ENCODE measurements at regions not wholly inside any gene's neighbourhood (a gene's known extent, or its start where the extent isn't known, plus 50 kb on each side); places are given as distances from the start of the nearest gene placed in this dataset.

DNA sequence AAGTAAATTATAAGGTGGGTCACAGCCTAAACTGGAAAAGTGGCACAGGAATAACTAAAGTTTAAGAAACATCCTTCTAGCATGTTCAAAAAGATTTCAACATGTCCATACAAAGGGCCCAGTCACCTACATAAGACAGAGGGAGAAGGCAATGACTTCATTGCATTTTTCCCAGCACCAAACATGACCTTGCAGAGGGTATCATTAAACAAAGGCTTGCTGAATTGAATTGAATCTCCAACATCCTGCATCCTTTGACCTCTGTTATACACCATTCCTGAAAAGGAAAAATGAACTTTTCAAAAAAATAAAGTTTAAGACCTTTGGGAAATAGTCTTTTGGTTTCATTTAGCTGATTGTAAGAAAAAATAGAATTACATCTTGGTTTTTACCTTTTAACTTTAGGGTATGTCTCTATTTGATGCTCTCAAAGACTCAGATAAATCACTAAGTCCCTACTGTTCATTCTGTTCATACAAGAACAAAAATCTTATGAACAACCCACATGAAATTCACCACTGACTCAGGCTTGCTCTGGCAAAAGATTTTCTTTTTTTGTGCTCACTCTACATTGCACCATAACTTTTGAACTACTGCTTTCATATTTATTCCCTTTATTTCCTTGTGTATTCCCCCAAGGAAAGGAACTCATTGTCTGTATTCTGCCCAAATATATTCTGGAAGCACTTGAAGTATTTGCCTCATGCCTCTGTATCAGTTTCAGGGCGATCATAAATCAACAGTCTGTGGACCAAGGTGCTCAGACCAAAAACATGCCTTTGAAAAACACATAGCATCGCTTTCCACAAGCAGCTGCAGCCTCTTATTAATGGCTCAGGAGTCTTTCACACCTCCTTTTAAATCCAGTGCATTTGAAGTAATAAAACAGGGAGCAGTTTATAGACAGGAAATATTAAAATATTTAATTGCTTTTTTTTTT is 121.7 kb downstream of the DUSP6 start:
- intact Hi-C loops (cut with micrococcal nuclease), result no loop called here

DNA sequence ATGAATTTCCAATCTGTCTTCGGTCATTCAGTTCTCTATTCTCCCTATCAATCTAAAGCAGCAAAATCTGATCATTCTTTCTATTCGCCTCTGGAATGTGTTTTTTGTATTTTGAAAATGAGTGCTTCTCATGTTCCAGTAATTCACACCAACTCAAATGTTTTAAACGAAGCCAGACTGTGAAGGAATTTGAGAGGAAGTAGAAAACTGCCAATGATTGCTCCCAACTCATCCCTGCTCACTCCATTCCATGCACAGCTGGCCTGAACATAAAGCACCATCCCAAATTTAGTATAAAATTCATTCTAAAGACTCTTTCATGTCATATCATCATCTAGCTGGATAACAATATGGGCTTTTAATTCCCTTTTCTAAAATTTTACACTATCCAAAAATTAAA is 123.8 kb downstream of the DUSP6 start:
- intact Hi-C loops (cut with micrococcal nuclease), result loop anchor here (5.0 kb wide), 3 partner anchors 234 to 634 kb away; partner anchors contain the start of gene POC1B

DNA sequence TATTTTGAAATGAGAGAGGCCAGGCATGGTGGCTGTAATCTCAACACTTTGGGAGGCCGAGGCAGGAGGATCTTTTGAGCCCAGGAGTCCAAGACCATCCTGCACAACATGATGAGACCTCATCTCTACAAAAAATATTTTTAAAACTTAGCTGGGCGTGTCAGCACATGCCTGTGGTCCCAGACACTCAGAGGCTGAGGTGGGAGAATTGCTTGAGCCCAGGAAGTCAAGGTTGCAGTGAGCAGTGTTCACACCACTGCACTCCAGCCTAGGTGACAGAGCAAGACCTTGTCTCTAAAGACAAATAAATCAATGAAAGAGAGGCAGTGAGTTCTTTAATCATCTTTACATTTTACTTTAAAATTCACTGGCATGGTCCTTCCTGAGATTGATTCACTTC is 124.5 kb downstream of the DUSP6 start:
- intact Hi-C loops (cut with micrococcal nuclease), result loop anchor here (5.0 kb wide), 3 partner anchors 235 to 635 kb away; partner anchors contain the start of gene POC1B

DNA sequence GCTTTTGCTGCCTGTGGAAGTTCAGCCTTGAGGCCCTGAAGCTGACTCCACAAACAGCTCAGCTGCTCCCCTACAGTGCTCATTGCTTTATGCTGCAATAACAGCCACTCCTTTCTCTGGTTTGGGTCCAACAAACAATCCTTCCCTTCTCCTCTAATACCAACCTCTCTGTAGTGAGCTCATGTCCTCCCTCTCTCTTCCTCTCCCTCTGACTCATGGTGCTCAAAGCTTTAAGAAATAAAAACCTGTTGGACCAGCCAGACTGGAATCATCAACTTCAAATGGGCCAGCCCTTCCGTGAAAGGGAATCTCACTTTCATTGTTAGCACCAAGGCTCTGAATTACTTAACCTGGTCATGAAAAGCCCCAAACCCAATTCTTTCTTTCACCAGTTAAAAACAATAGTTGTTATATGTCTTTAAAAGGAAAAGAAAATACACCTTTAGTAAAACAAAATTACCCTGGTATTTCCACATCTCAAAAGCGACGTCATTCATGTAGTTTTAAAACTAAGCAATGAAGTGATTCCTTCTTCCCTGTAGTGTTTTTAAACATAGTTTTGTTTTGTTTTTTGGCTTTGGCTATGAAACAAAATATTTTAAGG is 126.4 kb downstream of the DUSP6 start:
- intact Hi-C loops (cut with micrococcal nuclease), result loop anchor here (1.0 to 5.0 kb wide), 15 partner anchors 8 to 636 kb away; partner anchors contain the start of genes ATP2B1, DUSP6 and POC1B

DNA sequence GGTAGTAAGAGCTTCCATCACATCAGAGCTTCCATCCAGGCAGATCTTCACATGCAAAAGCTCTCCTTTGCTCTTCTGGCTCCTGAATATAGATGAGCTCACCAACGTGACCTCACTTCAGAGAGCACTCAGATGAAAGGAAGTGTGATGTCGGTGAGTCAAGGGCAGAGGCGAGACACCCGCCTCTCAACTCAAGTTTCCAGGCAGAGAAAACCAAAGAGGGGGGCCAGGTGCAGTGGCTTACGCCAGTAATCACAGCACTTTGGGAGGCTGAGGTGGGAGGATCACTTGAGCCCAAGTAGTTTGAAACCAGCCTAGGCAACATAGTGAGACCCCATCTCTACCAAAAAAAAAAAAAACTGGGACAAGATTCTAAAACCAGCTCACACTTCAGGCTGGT is 126.9 kb downstream of the DUSP6 start:
- intact Hi-C loops (cut with micrococcal nuclease), result loop anchor here (1.0 to 5.0 kb wide), 15 partner anchors 9 to 637 kb away; partner anchors contain the start of genes ATP2B1, DUSP6 and POC1B

DNA sequence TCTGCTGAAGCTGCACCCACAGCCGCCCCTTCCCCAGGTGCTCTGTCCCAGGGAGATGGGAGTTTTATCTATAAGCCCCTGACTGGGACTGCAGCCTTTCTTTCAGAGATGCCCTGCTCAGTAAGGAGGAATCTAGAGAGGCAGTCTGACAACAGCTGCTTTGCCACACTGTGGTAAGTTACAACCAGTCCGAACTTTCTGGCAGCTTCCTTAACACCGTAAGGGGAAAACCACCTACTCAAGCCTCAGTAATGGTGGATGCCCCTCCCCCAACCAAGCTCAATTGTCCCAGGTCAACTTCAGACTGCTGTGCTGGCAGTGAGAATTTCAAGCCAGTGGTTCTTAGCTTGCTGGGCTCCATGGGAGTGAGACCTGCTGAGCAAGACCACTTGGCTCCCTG is 129.7 kb downstream of the DUSP6 start:
- intact Hi-C loops (cut with micrococcal nuclease), result loop anchor here (1.0 kb wide), 1 partner anchor 39 kb away; no protein-coding TSS in a partner anchor

DNA sequence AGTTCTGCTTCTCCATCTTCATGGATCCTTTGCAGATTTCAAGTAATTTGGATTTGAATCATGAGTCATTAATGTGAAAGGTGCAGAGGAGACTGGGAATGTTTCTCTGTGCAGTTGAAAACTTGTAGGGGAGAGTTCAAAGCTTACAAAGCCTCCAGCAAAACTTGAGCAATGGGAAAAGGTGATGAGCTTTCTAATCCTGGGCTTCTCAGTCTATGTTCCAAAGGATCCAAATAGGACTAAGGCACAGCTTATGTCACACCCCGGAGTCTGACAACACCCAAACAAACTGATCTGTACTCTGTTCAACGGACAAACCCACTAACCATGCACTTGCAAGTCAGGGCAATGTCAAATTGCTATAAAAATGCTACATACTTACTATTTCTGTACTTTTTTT is 134.8 kb downstream of the DUSP6 start:
- intact Hi-C loops (cut with micrococcal nuclease), result loop anchor here (10.0 kb wide), 1 partner anchor 1637 kb away; no protein-coding TSS in a partner anchor

DNA sequence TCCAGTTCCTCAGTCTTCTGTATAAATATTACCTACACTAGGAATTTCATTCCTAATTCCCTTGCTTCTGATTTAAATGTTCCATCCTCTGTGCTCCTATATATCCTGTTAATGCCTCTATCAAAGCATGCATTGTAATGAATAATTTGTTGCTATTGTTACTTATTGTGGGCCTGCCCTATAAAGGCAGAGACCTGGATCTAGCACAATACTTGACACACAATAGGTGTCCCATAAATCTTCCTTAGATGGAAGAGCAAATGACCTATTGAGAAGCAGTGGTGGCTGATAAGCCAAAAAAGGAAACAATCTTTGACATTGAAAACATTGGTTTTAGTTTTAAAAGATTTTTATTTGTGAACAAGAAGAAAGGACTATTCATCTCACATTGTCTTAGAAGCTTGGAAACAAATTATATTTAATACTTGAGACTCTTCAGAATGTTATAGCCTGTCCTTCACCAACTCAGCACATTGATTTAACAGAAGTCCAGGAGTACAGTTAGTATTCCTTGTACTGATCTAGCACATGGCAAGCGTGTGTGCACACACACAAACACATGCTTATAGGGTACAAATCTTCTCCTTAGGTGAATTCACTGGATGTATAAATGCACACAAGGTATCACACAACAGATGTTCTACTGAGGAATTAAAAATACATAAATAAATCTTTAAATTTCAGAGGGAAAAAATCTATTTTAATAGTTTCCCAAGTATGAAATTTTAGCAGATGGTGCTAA is 135.9 kb downstream of the DUSP6 start:
- intact Hi-C loops (cut with micrococcal nuclease), result loop anchor here (10.0 kb wide), 1 partner anchor 1638 kb away; no protein-coding TSS in a partner anchor

DNA sequence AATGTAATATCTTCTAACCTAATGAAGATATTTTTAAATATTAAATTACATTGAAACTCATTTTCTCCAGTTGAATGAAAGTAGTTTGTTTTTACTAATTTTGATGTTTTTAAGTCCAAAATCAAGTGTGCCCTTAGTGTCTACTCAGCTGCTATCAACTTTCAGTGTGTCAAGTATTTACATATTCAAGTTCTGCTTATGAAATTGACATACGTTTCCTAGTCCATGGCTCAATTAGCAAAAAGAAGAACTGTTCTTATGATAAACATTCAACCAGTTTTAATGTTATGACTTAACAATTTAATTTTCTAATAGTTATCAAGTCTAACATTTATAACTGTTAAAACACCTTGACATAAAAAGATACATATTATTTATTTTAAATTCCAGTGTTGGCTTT is 137.1 kb downstream of the DUSP6 start:
- intact Hi-C loops (cut with micrococcal nuclease), result loop anchor here (10.0 kb wide), 1 partner anchor 1640 kb away; no protein-coding TSS in a partner anchor

DNA sequence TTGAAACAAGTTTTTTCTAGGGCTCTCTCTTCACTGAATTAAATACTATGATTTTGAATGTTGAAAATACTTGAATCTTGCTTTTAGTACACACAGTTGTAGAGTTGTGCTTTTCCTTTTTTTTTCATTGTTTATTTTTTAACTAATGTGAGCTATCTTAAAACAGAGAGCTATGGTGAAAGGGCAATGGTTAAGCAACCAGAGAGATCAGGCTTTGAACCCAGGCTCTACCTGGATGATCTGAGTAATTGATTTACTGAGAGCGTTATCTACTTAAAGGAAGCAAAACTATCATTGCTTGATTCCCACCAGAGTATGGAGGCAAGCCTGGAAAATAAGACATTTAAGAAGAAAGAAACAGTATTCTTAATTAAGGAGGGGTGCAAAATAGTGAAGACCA is 138.6 kb downstream of the DUSP6 start:
- intact Hi-C loops (cut with micrococcal nuclease), result loop anchor here (10.0 kb wide), 1 partner anchor 1641 kb away; no protein-coding TSS in a partner anchor

DNA sequence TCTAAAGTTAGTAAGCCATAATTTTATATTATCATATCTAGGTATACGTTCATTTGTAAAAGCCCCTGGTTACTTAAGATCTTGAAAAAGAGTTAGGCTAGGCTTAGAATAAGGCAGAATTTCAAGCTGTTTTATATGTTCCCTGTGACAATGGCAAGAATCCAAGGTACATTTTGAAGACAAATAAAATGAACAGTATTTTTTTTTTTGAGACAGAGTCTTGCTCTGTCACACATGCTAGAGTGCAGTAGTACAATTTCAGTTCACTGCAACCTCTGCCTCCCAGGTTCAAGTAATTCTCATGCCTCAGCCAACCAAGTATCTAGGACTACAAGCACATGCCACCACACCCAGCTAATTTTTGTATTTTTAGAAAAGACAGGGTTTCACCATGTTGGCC is 139.2 kb downstream of the DUSP6 start:
- intact Hi-C loops (cut with micrococcal nuclease), result loop anchor here (10.0 kb wide), 1 partner anchor 1642 kb away; no protein-coding TSS in a partner anchor

DNA sequence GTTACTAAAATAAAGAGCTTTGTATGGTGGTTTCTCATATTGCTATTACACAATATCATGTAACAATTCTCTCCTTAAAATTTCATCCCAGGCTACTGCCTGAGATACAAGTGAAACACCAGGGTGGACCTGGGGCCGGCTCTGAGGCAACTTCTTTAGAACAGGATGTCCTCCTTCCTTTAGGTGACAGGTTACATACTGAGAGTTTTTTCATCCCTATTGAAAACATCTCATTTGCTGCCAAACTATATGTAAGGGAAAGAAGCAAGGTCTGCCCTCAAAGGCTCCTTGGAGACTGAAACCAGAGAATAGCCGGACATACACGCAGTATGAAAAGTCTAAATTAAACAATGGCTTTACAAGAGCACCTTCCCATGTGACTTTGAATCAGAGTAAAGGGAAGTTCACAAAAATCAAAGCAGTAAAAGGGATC is 139.9 kb downstream of the DUSP6 start:
- intact Hi-C loops (cut with micrococcal nuclease), result loop anchor here (10.0 kb wide), 1 partner anchor 1642 kb away; no protein-coding TSS in a partner anchor

DNA sequence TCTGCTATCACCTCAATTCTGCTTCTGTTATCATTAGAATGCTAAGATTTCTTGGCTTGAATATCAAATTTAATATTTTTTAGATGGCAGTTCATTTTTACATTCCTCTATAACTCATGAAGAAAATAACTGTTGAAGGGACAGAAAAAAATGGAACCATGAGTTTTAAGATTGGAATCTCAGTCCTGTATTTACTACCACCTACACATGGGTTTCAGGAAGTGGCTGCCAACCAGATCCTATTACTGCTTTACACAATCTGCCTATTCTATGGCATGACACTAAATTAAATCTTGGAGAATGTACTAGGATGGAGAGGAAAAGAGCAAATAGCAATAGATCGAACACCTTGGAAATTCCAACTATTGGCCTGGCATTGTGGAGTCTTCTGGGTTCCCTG is 140.8 kb downstream of the DUSP6 start:
- intact Hi-C loops (cut with micrococcal nuclease), result loop anchor here (10.0 kb wide), 1 partner anchor 1643 kb away; no protein-coding TSS in a partner anchor

DNA sequence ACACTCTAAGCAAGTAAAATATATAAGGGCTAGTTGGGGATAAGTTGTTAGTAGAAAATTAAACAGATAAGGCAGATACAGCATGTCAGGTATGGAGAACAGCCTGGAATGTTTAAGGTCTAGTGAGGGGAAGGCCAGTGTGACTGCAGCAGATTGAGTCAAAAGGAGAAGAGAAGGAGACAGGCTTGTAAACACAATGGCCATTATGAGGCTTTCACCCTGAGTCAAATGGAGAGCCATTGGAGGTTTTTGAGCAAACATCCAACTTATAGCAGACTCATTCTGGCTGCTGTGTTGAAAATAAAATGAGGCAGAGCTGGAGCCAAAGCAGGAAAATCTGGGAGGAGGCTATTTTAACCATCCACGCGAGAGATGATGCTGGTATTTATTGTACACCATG is 142.0 kb downstream of the DUSP6 start:
- intact Hi-C loops (cut with micrococcal nuclease), result loop anchor here (10.0 kb wide), 1 partner anchor 1645 kb away; no protein-coding TSS in a partner anchor

DNA sequence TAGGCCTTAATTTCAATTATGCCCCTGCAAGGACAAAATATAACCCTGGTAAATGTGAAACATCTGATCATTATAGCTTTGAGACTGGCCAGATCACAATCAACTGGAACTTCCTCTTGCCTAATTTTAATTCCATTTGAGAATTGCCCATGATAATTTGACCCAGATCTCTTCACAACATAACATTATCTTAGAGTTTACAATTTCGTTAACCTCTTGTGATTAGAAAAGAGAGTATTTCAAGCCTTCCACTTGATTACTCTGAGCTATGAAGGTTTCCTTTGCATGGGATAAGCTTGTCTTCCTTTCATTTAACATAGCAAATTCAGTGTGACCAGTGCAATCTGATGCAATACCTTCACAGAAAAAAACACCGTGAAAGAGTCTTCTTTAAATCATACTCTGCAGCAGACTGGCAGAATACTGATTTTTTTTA is 143.6 kb downstream of the DUSP6 start:
- intact Hi-C loops (cut with micrococcal nuclease), result no loop called here

DNA sequence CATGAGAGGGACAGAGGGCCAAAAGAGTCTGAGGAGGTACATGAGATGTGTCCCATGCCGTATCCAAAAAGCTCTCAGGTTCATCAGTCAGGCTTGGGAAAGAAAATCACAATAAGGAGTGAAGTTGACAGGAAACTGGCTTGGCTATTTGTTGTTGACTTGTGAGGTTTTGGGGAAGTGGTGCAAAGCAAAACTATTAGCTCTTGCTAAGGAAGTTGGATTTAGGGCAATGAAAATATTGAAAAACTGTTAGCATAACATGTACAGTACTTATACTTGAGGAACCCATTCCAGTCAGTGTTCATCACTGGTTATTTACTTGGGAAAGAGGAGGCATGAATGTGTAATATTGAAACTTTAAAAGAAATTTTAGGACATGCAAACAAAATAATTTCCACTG is 145.9 kb downstream of the DUSP6 start:
- intact Hi-C loops (cut with micrococcal nuclease), result no loop called here

DNA sequence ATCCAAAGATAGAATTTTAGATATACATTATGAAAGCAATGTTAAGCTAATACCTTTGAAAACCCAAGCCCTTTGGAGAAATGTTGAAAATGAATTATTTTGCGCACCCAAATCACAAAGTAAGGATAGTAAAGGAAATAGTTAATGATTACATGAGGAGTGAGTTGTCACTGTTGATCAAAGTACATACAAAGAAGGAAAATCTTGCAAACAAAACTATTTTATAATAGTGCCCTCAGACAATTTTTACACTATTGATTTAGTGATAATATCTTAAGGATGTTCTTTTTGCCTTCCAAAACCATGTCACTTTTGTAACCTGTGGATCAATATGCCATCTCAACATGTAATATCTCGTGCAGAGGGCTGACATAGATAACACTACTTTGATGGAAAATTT is 146.8 kb downstream of the DUSP6 start:
- intact Hi-C loops (cut with micrococcal nuclease), result no loop called here

DNA sequence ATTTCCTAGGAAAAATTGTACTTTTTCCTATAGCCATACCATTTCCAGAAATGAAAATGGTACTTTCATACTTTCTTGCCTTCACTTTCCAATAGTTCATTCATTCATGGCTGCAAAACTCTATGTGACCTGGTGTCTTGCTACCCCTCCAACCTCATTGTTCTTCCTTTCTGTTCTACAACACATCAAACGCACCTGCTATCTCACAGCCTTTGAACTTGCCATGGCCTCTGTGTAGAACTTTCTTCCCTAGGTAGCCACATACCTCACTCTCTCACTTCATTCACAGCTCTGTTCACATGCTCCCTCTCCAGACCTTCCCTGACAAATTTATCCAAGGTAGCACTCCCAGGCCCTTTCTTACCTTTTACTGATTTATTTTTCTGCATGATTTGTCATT is 149.2 kb downstream of the DUSP6 start:
- intact Hi-C loops (cut with micrococcal nuclease), result no loop called here

DNA sequence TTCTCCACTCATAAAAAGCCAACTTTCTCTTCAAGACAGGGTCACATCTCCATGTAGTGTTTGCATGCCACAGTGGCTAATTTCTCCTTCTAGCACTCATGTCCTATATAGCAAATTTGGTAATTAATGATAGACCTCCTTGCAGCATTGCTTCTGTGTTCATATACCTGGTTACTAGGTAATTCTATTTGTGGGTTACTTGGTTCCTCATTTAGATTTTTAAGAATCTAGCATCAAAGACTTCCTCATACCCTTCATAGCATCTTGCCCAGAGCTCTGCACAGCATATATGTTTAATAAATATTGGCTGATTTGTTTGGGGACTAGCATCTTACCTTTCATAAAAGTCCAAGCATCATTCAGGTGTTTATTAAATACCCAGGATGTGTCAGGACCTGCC is 152.1 kb downstream of the DUSP6 start:
- intact Hi-C loops (cut with micrococcal nuclease), result no loop called here

DNA sequence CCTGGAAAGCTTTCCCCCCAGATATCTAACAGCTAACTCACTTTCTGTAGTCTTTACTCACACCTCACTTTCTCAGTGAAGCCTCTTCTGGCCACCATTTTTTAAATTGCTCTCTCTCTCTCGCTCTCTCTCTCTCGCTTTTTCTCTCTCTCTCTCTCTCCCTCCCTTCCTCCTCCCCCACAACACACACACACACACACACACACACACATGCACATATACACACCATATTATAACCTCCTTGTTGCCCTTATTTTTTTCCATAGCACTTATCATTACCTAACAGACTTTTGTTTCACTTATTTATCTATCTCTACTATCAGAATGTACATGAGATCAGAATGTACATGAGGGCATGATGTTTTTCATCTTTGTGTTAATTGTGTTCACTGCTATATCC is 156.8 kb downstream of the DUSP6 start:
- intact Hi-C loops (cut with micrococcal nuclease), result no loop called here

DNA sequence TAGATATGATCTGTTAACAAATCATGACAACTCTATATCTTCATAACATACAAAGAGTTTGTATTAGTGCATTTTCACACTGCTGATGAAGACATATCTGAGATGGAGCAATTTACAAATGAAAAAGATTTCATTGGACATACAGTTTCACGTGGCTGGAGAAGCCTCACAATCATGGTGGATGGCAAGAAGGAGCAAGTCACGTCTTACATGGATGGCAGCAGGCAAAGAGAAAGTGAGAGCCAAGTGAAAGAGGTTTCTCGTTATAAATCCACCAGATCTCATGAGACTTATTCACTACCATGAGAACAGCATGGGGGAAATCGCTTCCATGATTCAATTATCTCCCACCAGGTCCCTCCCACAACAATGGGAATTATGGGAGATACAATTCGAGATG is 157.6 kb downstream of the DUSP6 start:
- intact Hi-C loops (cut with micrococcal nuclease), result no loop called here
